ELF-1 (cell line): ENCODE measurements at regions not wholly inside any gene's neighbourhood (a gene's known extent, or its start where the extent isn't known, plus 50 kb on each side); places are given as distances from the start of the nearest gene placed in this dataset.

ENCODE experiments used
- DNase-seq: peaks from one replicate; pipeline ENCODE4 v3.0.0-alpha.2; 2016; ENCODE audit warnings: low read depth, low spot score

GRCh38 chr20:60469829-60470228 lies 511.6 kb downstream of the CDH26 start:
- no peak for DNase-seq

DNA sequence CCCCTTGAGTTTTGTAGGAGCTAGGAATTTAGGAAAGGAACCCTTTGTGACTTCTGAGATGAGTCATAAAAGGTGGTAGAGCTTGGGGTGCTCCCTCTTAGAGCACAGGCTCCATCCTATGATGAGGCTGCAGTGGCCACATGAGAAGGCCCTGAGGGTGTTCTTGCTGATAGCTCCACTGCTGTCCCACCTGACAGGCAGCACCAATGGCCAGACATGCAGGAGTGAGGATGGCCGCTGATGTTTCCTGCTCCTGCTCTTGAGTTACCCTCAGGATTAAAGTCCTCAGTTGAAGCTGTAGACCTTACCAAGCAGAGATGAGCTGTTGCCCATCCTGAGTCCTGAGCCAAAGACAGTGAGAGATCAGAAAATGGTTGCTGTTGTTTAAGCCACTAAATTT lies 512.1 kb downstream of the CDH26 start:
- DNase-seq = no peak

DNA sequence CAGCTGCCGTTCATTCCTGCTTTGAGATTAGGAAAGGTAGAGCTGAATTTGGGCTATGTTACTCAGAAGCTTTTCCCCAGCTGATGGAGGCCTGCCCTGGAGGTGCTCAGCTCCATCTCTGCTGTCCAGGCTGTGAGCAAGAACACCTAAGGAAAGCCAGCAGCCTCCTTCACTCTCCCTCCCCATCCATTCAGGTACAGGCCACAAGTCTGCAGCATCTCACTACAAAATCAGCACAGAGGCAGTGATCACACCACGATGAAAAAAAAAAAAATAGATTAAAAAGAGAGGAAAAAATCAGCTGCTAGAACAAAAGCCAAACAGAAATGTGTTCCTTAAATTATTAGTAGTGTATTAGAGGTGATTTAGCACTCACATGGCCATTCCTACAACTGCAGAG lies 515.0 kb downstream of the CDH26 start:
- DNase-seq = no peak

- DNase-seq = no peak
Observed at GRCh38 chr20:60474385-60474910, 516.2 kb downstream of the CDH26 start.

DNA sequence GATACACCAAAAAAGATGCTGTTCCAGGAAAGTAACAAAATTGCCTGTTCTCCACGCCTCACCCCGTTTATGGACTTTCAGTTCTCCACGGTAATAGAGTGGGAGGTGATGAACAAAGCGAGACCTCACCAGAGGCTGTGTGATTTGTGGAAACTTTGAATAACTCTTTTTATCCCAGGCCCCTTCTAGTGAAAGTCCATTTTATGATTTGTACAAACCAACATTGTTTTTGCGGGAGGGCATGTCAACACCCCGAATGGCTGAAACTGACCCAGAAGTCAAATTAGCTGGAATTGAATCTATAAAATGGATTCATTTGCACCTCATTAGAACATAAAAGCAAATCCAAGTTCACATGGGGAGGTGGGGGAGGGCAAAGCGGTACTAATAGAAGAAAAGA lies 517.8 kb downstream of the CDH26 start:
- DNase-seq = no peak

DNA sequence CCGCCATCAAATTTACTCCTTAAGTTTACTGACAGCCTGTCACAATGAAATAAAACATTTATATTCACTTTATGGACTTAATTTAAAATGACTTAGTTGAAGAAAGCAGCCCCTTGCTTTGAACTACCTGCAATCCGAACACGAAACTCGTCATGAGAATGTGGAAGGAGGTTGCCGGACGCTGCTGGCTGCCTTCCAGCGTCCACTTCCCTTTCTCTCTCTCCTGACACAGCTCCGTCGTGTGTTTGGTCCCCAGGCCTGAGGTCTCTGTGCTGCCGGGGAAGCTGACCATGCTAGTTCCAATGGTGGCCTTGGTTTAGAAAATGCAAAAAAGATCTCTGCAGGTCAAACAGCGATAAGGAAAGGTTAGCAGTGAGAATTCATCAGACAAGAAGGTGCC lies 519.7 kb downstream of the CDH26 start:
- DNase-seq = no peak

DNA sequence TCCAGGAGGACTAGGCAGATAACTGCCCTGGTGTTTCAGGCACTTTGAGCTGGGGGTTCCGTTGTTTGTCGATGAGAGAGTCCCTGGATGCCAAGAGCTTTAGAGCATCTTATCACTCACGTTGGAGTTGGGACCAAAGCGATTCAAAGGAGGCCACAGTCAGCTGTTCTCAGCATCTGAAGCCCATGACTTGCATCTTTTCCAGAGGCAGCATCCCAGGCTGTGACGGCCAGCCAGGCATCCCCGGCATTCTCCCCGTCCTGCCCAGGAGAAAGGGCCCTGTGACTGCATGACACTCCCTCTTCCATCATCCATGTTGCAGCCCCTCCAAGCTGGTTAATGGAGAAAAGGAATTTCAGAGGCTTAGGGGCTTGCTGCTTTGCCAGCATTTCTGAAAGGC lies 520.3 kb downstream of the CDH26 start:
- no peak for DNase-seq

DNA sequence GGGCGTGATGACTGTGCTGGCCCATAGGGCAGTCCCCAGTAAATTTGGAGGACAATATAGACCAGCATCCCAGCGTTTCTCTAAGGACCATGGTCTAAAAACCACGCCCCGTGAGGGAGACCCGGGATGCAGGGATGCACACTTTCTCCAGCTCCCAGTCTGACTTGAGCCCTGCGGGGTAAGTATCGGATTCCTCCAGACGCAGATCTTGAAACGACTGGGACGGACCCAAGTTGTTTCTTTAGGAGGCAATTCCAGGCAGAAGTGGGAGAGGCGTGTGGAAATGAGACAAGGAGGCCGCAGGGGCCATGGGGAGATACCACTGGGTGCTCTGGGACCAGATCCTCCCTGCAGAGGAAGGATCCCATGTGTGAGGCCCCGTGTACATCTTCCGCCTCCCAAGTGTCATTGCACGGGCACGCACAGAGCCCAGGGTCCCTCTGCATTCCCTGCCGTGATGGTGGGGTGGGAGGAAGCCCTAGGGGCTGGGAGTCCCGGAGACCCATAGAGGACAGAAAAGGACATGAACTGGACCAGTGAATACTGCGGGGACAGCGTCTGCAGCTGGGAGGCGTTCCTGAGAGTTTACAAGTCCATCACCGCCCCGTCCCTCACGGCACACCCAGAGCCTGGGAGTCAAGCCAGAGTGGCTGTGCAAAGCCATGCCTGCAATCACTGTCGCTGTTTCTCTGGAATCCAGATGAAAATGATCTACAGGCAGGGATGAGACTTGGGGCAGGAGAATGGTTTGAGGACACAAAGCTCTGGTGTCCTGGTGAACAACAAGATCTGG lies 522.9 kb downstream of the CDH26 start:
- DNase-seq = no peak

GRCh38 chr20:60481743-60482133 lies 523.5 kb downstream of the CDH26 start:
- DNase-seq = no peak

DNA sequence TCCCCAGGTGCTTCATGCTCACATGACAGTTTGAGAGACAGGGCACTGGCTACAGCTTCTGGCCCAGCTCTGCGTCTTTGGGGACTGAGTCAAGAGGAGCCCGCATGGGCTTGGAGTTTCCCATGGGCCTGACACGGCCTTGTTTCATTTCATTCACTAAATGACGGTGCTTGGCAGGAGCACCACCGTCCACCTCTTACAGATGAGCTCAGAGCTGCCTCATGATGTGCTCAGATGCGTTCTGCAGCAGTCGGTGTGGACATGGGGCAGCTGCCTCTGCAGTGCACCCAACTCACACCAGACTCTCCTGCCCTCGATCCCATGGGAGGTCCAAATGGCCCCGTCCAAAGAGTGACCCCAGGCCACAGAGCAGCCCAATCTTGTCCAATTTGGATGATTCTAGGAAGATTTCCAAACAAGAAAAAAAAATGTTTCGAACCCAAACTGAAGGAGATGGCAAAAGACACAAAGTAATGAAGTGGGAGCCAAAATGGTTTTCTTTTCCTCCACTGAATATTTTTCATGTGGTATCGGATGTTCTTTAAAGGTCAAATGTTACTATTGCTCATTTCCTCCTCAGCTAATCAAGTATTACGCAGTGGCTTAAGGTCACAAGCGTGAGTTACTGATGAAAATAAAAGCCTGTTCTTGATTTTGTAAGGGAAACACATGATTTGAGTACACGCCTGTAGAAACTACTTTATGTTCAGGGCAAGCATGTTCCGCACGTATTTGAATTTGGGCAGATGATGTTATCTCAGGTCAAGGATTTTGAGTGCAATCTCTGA lies 524.2 kb downstream of the CDH26 start:
- no peak for DNase-seq

GRCh38 chr20:60483371-60483770 lies 525.1 kb downstream of the CDH26 start:
- DNase-seq = no peak

GRCh38 chr20:60484316-60484715 lies 526.1 kb downstream of the CDH26 start:
- no peak for DNase-seq

- no peak for DNase-seq
Observed at GRCh38 chr20:60485012-60485760, 527.0 kb downstream of the CDH26 start.

DNA sequence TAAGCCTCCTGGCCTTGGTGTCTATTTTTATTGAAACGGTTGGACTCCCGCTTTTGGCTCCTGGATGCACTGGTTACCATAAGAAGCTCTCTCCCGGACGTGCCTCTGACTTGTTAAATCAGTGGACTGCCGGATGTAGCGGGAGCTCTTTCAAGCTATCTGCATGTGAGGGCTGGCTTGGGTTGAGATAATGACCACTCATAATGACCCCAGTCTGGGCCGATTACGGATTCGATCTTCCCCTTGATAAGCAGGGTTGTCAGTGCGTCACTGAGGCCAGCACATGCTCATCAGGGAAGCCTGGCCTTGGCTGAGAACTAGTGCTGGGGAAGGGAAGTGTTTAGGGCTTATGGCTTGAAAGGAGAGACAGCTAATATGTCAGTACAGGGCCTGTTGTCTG lies 528.1 kb downstream of the CDH26 start:
- DNase-seq = peak; percentile 47

- no peak for DNase-seq
Observed at GRCh38 chr20:60486937-60487336, 528.7 kb downstream of the CDH26 start.

DNA sequence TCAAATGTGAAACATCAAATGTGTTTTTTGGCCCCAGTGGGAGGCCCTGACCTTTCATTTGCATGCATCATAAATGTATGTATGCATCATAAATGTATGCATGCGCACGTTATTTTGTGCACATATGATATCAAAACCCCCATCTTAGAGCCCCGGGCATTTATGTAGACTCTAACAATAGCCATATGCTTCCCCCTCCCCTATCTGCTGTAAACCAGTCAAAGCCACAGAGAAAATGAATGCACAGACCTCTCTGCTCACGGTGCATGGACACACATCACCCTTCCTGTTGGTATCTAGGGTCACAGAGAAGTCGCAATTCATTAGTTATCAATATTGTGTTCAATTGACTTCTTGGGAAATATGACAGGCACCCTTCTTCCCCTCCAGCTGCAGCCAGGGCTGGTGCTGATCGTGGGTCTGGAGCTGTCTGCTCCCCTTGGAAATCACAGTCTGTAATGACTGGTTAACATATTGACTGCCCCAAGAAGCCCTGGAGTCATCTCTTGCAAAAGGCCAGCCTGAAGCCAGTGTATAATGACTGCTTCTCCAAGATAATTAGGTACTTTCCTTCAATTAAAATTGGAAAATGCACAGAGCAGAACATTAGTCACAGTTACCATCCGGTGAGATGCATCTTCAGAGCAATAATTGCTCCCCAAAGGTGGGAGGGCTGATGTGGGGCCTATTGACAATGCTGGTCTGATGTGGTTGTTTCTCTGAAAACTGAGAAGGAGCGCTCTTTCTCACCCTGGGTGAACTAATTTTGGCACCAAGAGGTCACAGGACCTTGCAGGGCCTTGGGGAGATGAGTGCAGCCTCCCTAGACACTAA lies 532.2 kb downstream of the CDH26 start:
- no peak for DNase-seq

DNA sequence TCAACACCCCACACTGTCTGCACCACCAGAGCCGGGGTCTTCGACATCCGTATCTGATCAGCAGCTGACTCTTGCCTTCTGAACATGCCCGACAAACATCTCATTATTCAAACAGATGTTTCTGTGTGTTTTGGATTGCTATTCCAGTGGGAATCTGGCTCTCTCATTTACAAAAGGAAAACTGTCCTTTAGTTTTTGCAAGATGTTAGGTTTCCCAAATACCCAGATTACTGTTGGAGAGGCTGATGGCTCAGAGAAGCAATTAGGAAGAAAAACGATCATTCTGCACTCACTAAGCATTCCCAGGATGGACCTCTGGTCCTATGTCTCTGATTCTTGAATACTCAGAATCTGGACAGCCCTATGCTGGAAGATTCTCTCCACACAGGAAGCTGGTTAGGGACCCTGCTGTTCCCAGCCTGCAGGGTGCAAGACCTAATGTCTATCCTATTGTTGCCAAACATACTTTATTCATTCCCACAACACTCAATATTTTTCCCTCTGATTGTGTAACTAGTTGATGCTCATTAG lies 532.9 kb downstream of the CDH26 start:
- DNase-seq = no peak

DNA sequence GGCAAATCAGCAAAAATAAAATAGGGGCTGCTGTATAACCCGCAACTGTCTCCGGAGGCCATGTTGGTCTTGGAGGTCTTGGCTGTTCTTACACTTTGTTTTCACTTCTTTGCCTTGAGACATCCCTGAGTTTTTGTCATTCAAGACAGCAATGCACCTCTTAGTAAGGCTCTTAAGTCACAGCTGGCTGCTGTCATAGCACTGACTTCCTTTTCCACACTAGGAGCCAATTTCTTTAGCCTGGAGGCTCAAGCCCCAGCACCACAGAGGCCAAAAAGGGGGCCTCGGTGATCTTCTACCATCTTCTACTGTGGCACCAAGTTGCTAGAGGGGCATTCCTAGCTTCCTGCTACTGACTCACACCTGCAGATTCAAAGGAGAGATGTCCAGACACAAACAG lies 536.3 kb downstream of the CDH26 start:
- DNase-seq = peak; percentile 50

DNA sequence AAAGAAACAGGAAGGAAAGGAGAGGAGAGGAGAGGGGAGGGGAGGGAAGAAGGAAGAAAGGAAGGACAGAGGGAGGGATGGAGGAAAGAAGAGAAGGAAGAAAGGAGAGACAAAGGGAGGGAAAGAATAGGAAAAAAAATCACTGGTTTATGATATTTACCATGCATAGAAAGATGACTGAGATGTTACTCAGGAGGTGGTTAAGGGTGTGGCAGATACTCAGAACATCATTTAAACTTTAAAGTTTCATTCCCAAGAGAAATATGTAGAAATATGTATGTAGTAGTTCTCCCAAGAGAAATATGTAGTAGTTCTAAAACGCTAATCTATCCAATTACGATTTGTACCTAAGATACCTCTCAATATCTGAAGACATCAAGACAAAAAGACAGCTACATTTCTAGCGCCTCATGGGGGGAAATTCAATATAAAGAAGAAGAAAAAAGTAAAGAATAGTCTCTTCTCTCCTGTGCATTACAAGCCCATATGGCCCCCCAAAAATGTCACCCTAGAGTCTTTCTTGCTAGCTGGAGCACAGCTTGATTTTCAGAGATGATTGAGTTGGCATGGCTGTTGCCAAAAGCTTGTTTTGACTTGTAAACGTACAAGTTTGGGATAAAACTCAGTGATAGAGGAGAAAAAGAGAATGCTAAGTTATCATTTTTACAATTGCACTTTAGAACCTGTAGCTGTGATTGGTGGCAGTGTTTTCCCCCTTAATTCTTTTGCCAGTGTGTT lies 539.2 kb downstream of the CDH26 start:
- DNase-seq = no peak

DNA sequence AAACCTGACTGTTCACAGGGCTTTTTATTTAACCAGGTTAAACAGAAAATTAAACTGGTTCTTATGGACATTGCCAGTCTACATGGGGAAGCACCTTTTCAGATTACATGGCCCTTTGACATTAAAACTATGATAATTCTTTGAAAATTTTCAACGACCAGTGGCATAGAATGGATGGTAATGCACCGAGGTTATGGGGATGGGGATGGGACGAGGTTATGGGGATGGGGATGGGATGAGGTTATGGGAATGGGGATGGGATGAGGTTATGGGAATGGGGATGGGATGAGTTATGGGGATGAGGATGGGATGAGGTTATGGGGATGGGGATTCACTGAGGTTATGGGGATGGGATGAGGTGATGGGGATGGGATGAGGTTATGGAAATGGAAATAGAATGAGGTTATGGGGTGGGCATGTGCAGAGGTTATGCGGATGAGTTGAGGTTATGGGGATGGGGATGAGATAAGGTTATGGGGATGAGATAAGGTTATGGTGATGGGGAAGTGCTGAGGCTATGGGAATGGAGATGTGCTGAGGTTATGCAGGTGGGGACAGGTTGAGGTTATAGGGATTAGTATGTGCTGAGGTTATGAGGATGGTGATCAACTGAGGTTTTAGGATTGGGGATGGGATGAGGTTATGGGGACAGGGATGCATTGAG lies 541.9 kb downstream of the CDH26 start:
- no peak for DNase-seq
